ENCODE measurements at regions not wholly inside any gene's neighbourhood (a gene's known extent, or its start where the extent isn't known, plus 50 kb on each side); places are given as distances from the start of the nearest gene placed in this dataset.
A peak's percentile ranks its signal among the peaks of the same experiment; 100 is the strongest.
"Not testable (repeated sequence)": the region's sequence is repeated elsewhere in the genome, so short reads cannot be mapped to it uniquely, and the experiment has no call there.

DNA sequence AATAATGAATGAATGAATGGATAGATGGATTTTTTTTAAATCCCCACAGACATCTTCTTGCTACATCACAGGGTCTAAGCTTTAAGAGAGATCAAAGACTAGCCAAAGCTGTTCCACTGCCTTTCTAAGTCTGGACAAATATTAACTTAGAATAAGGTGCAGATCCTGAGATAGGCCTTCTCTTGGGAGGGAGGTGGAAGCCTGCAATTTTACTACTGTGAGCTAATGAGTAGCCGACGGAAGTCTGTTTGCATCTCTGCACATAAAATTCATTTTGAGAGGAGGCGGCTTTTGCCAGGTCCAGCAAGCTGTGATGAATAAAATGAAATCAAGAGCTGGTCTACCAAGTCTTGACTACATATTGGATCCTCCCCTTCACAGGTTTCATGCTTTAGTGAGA is 484.9 kb downstream of the TMEM38B start:
- Histone ChIP-seq H3K36me3 (no peaks in the 10 kb centered on the region), H3K27me3 (replicated peaks) (no peaks in the 10 kb centered on the region), H3K4me1 (replicated peaks) (no peaks in the 10 kb centered on the region), H3K4me3 (no peak overlapping the region), H3K27ac (no peak overlapping the region), H3K9me3 (replicated peaks) (no peaks in the 10 kb centered on the region)
- no peak for DNase-seq (ENCODE audit: low read depth in 1 of 2, low spot score in 2 of 2)

DNA sequence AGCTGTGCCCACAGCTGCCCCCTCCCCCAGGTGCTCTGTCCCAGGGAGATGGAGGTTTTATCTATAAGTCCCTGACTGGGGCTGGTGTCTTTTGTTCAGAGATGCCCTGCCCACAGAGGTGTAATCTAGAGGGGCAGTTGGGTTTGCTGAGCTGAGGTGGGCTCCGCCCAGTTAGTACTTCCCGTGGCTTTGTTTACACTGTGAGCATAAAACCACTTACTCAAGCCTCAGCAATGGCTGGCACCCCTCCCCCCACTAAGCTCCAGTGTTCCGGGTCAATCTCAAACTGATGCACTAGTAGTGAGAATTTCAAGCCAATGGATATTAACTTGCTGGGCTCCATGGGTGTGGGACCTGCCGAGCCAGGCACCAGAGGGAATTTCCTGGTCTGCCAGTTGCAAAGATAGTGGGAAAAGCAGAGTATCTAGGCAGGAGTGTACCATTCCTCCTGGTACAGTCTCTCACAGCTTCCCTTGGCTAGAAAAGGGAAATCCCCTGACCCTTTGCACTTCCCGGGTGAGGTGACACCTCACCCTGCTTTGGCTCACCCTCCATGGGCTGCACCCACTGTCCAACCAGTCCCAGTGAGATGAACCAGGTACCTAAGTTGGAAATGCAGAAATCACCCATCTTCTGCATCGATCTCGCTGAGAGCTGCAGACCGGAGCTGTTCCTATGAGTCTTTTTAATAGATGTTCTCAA is 509.6 kb downstream of the TMEM38B start:
- not testable (repeated sequence) for H3K4me3 ChIP-seq; H3K27ac ChIP-seq; H3K9me3 ChIP-seq (replicated peaks); H3K27me3 ChIP-seq (replicated peaks); H3K4me1 ChIP-seq (replicated peaks); H3K36me3 ChIP-seq; DNase-seq (ENCODE audit: low read depth in 1 of 2, low spot score in 2 of 2)

DNA sequence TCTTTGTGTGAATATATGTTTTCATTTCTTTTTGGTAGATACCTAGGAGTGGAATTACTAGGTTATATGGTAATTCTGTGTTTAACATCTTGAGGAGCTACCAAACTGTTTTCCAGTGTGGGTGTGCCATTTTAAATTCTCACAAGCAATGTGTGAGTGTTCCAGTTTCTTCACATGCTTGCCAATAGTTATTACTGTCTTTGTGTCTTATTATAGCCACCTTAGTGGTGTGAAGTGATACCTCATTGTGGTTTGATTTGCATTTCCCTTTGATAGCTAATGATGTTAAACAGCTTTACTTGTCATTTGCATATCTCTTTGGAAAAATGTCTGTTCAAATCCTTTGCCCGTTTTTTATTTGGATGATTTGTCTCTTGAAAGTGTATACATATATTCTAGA is 513.0 kb downstream of the TMEM38B start:
- Histone ChIP-seq H3K9me3 (replicated peaks) (no peaks in the 10 kb centered on the region), H3K4me3 (no peak overlapping the region), H3K27me3 (replicated peaks) (no peaks in the 10 kb centered on the region), H3K36me3 (no peaks in the 10 kb centered on the region), H3K27ac (no peak overlapping the region), H3K4me1 (replicated peaks) (no peaks in the 10 kb centered on the region)
- DNase-seq (ENCODE audit: low read depth in 1 of 2, low spot score in 2 of 2), result no peak

DNA sequence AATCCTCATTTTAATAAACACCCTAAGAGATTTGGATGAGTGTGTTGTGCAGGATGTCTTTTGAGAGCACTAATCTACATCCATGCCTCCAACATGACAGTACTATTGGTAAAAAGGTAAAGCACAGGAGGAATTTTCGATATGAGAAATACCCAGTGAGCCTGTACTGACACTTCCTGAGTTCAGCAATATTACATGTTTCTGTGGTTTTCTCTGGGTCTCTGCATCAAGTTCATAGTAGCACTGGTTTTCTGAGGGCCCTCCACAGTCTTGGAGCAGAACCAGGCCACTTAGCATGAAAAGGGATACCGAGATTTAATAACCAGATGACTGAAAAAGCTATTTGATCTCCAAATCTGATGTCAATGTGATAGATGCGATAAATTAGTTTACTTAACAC is 524.1 kb downstream of the TMEM38B start:
- Histone ChIP-seq H3K36me3 (no peaks in the 10 kb centered on the region), H3K4me3 (no peak overlapping the region)
- no peak for DNase-seq (ENCODE audit: low read depth in 1 of 2, low spot score in 2 of 2)

DNA sequence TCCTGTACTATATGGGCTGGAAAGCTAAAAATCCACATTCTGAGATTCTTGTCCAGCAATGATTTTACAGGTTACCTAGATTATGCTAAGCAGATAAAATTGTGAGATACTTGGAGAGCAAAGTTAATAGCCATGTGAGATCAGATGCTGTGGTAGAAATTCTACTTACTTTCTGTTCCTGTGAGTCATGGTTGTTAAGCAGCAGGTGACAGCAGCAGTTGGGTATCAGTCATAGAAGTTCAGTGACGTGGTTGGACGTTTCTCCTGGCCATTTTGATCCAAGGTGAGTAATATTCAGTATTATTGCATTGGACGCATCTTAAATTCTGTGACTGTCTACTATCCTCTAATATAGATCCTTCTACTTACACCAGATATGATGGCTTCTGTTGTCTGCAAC is 524.5 kb downstream of the TMEM38B start:
- no peaks in the 10 kb centered on the region for H3K4me1 ChIP-seq (replicated peaks)
- no peaks in the 10 kb centered on the region for H3K36me3 ChIP-seq
- no peak for DNase-seq (ENCODE audit: low read depth in 1 of 2, low spot score in 2 of 2)
- H3K9me3 ChIP-seq (replicated peaks), result no peaks in the 10 kb centered on the region
- H3K4me3 ChIP-seq, result no peak overlapping the region
- no peak overlapping the region for H3K27ac ChIP-seq
- H3K27me3 ChIP-seq (replicated peaks), result no peaks in the 10 kb centered on the region

More for the DNA sequence above, 524.1 kb downstream of the TMEM38B start:
- no peaks in the 10 kb centered on the region for H3K4me1 ChIP-seq (replicated peaks)
- H3K27me3 ChIP-seq (replicated peaks), result no peaks in the 10 kb centered on the region
- H3K9me3 ChIP-seq (replicated peaks), result no peaks in the 10 kb centered on the region
- H3K27ac ChIP-seq, result no peak overlapping the region

DNA sequence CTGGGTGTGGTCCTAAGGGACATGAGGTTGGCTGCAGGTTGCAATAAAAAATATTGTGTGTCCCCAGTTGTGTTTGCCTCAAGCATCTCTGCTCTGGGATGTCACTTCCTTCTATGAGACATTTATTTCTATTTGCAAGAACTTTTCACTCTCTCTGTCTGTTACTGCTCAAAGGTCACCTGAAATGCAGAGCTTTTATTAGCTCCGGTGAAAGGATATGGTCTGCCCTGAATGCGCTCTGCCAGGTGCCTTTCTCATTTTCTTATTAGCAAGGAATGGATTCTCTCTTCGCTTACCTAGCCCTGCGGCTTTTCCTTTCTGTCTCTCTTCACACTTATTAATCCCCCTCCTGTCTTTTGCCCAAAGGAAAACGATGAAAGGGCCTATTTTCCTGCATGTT is 526.1 kb downstream of the TMEM38B start:
- Histone ChIP-seq H3K36me3 (no peaks in the 10 kb centered on the region), H3K4me1 (replicated peaks) (no peaks in the 10 kb centered on the region), H3K4me3 (no peak overlapping the region), H3K27ac (no peak overlapping the region), H3K27me3 (replicated peaks) (no peaks in the 10 kb centered on the region), H3K9me3 (replicated peaks) (no peaks in the 10 kb centered on the region)
- no peak for DNase-seq (ENCODE audit: low read depth in 1 of 2, low spot score in 2 of 2)

DNA sequence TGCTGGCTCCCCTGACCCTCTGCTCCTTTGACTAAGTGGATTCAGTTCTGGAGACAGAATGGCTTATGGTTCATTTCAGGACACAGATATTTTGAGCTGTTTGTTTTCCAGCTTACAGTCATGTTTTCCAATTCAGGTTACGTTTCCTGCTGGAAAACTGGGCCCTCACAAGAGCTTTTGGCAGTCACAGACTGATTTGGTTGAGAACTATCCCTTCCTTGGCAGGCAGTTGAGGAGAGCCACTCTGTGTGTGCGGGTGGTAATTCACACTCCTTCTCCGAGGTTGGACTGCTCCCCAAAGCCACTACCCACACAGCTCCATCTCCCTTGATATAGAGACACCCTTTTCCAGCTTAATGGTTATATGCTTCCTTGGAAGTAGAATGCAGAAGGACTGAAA is 534.5 kb downstream of the TMEM38B start:
- Histone ChIP-seq H3K9me3 (replicated peaks) (no peaks in the 10 kb centered on the region), H3K4me1 (replicated peaks) (no peaks in the 10 kb centered on the region), H3K27me3 (replicated peaks) (no peaks in the 10 kb centered on the region), H3K27ac (no peak overlapping the region), H3K4me3 (no peak overlapping the region), H3K36me3 (no peaks in the 10 kb centered on the region)
- no peak for DNase-seq (ENCODE audit: low read depth in 1 of 2, low spot score in 2 of 2)

DNA sequence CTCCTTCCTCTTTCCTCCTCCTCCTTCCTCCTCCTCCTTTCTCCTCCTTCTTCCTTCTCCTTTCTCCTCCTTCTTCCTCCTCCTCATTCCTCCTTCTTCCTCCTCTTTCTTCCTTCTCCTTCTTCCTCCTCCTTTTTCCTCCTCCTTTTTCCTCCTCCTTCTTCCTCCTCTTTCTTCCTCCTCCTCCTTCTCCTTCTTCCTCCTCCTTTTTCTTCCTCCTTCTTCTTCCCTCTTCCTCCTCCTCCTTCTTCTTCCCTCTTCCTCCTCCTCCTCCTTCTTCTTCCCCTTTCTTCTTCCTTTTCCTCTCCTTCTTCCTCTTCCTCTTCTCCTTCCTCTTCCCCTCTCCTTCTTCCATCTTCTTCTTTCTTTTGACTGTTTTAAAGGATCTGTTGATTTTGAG is 538.8 kb downstream of the TMEM38B start:
- Histone ChIP-seq H3K27ac (no peak overlapping the region), H3K4me1 (replicated peaks) (no peaks in the 10 kb centered on the region), H3K9me3 (replicated peaks) (no peaks in the 10 kb centered on the region), H3K4me3 (no peak overlapping the region), H3K27me3 (replicated peaks) (no peaks in the 10 kb centered on the region; the same call in 1 of the 2 replicates), H3K36me3 (no peaks in the 10 kb centered on the region)
- DNase-seq (ENCODE audit: low read depth in 1 of 2, low spot score in 2 of 2), result no peak

DNA sequence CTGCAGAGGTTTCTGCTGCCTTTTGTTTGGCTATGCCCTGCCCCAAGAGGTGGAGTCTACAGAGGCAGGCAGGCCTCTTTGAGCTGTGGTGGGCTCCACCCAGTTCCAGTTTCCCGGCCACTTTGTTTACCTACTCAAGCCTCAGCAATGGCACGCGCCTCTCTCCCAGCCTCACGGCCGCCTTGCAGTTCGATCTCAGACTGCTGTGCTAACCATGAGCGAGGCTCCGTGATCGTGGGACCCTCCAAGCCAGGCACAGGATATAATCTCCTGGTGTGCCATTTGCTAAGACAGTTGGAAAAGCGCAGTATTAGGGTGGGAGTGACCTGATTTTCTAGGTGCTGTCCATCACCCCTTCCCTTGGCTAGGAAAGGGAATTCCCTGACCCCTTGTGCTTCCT is 566.6 kb downstream of the TMEM38B start:
- not testable (repeated sequence) for H3K4me3 ChIP-seq; H3K4me1 ChIP-seq (replicated peaks); H3K9me3 ChIP-seq (replicated peaks); H3K27me3 ChIP-seq (replicated peaks); DNase-seq (ENCODE audit: low read depth in 1 of 2, low spot score in 2 of 2); H3K27ac ChIP-seq; H3K36me3 ChIP-seq

DNA sequence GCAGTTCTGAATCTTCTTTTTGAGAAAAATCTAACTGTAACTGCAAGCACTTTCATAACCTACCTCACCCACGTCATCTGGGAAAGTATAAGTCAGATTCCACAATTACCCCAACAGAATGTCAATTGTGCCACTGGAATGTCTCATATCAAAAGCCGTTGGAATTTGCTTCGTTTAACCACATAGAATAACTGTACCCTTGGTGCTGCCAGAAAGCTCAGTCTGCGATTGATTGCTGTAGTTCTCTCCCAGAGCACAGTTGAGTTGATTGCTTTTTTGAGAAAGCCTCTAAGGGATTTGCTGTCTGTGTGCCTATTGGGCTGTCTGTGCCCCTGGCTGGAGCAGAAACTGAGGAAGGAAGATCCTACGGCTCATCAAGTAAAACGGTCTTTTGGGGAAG is 583.6 kb downstream of the TMEM38B start:
- Histone ChIP-seq H3K36me3 (peaks cover 22% of the 10 kb centered on the region), H3K9me3 (replicated peaks) (peaks cover 4% of the 10 kb centered on the region; the same call in 1 of the 2 replicates), H3K4me1 (replicated peaks) (peaks cover 10% of the 10 kb centered on the region), H3K4me3 (peak overlapping the region; percentile 39), H3K27me3 (replicated peaks) (no peaks in the 10 kb centered on the region), H3K27ac (peak overlapping the region; percentile 96)
- peak; percentile 67 to 86 for DNase-seq (ENCODE audit: low read depth in 1 of 2, low spot score in 2 of 2)

DNA sequence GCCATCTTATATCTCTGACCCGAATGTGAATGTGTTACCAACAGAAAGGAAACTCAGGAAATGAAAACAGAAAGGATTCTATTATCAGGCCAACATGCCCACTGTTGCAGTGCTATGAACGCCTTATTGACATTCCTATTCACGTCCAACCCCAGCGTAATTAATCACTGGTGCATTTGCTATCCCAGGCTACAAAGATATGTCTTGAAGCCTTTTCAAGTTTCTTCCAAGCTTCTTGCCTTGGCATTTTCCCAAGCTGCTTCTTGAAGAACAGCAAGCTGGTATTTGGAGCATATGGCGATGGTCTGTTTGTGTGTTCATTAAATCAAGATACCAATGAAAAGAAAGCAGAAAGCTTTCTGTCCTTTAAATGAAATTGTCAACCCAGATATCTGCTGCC is 579.2 kb upstream of the ZNF462 start:
- Histone ChIP-seq H3K4me1 (replicated peaks) (peaks cover 19% of the 10 kb centered on the region), H3K4me3 (no peak overlapping the region), H3K36me3 (peaks cover 30% of the 10 kb centered on the region), H3K9me3 (replicated peaks) (peaks cover 4% of the 10 kb centered on the region; the same call in 1 of the 2 replicates), H3K27ac (no peak overlapping the region), H3K27me3 (replicated peaks) (no peaks in the 10 kb centered on the region)
- DNase-seq (ENCODE audit: low read depth in 1 of 2, low spot score in 2 of 2), result no peak

DNA sequence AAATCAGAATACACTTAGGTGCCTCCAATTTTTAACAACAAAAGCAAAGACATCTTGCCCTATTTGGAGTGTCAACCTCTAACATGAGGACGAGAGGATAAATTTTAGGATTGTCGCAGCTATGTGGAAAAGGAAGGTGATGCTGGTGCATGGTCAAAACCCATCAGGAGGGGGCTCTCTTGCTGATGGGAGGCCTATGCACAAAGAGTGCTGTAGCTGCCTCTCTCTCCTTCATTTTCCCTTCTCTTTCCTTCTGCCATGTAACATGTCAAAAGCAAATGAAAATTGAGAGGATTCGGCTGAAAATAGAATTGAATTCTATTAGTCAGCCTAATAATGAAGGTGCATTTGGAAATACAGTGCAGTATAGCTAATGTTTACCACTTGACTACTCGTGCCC is 578.7 kb upstream of the ZNF462 start:
- H3K4me3 ChIP-seq, result no peak overlapping the region
- H3K27me3 ChIP-seq (replicated peaks), result no peaks in the 10 kb centered on the region
- no peak for DNase-seq (ENCODE audit: low read depth in 1 of 2, low spot score in 2 of 2)
- peaks cover 4% of the 10 kb centered on the region; the same call in 1 of the 2 replicates for H3K9me3 ChIP-seq (replicated peaks)
- H3K36me3 ChIP-seq, result peaks cover 34% of the 10 kb centered on the region
- H3K4me1 ChIP-seq (replicated peaks), result peaks cover 19% of the 10 kb centered on the region
- H3K27ac ChIP-seq, result no peak overlapping the region

DNA sequence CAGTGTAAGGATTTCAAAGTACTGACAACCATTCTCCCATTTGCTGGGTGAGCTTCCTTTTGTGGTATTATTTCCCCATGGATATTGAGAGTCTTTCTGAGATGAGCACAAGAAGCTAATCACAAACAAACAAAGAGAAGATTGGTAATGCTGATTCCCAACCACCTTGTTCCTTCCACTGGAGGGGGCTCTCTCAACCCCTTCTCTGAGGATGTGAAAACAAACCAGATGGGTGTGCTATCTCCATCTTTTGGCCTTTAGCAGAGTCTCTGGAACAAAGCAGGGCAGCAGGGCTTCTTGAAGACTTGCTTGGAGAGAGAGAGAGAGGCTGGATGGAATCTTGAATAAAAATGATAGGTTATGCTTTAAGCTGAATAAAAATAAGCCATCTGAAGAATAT is 576.7 kb upstream of the ZNF462 start:
- Histone ChIP-seq H3K9me3 (replicated peaks) (no peaks in the 10 kb centered on the region), H3K36me3 (peaks cover 29% of the 10 kb centered on the region), H3K27me3 (replicated peaks) (no peaks in the 10 kb centered on the region), H3K4me3 (no peak overlapping the region), H3K4me1 (replicated peaks) (peaks cover 22% of the 10 kb centered on the region), H3K27ac (peak overlapping the region; percentile 79)
- peak; percentile 56 to 67 for DNase-seq (ENCODE audit: low read depth in 1 of 2, low spot score in 2 of 2)

DNA sequence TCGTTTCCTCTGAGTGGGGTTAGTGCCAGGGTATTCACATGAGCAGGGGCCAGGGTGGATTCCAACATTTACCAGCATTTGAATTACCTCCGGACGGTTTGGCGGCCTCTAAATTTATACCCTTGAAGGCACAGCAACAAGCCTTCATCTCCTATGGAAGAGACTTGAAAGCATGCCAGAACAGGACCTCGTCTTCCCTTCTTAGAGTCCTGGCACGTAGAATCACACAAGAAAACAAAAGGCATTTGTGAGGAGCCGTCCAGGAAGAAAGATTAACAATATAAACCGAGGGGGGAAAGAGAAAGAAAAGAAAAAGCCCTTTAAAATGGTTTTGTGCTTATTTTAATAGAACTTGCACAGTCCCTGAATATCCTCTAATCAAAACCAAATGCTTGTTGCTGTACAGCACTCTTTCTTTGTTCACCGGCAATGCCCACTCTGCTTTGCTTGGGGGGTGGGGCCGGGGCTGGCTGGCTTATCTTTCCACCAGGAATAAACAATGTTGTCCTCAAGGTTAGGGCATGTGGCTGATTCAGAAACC is 575.8 kb upstream of the ZNF462 start:
- H3K36me3 ChIP-seq, result peaks cover 26% of the 10 kb centered on the region
- DNase-seq (ENCODE audit: low read depth in 1 of 2, low spot score in 2 of 2), result peak; percentile 77 to 86
- H3K4me3 ChIP-seq, result peak overlapping the region; percentile 30
- H3K9me3 ChIP-seq (replicated peaks), result no peaks in the 10 kb centered on the region
- peak overlapping the region; percentile 79 for H3K27ac ChIP-seq
- peaks cover 31% of the 10 kb centered on the region for H3K4me1 ChIP-seq (replicated peaks)
- no peaks in the 10 kb centered on the region for H3K27me3 ChIP-seq (replicated peaks)

DNA sequence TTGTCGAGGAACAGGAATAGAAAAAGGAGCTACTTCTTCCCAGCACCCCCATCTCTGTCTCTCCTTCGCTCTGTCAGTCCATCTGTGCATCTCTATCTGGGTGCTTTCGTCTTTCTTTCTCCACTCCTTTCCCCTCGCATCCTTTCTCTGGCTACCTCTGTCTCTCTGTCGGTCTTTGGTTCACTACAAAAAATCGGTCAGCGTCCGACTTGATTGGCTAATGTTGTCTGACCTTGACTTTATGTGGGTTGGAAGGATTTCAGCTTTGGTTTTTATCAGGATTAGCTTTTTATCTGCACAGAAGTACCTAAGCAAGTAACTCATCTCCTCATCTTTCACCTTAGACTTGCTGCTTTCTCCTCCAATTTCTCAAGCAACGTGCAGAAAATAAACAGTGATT is 575.2 kb upstream of the ZNF462 start:
- H3K9me3 ChIP-seq (replicated peaks), result no peaks in the 10 kb centered on the region
- no peaks in the 10 kb centered on the region for H3K27me3 ChIP-seq (replicated peaks)
- peaks cover 26% of the 10 kb centered on the region for H3K36me3 ChIP-seq
- peak overlapping the region; percentile 79 for H3K27ac ChIP-seq
- H3K4me1 ChIP-seq (replicated peaks), result peaks cover 34% of the 10 kb centered on the region
- H3K4me3 ChIP-seq, result peak overlapping the region; percentile 30; the same call in 1 of the 2 replicates
- no peak for DNase-seq (ENCODE audit: low read depth in 1 of 2, low spot score in 2 of 2)
